Left lobe of liver (tissue), 2 donors: ENCODE measurements at regions not wholly inside any gene's neighbourhood (a gene's known extent, or its start where the extent isn't known, plus 50 kb on each side); places are given as distances from the start of the nearest gene placed in this dataset.
"Not testable (repeated sequence)": the region's sequence is repeated elsewhere in the genome, so short reads cannot be mapped to it uniquely, and the experiment has no call there.

Source experiments
- ATAC-seq: fragments of 200-7000 bp; cut with Tn5 transposase; one replicate; pipeline ENCODE4 v1.9.1; 2020; ENCODE audit warnings: mild to moderate bottlenecking, moderate library complexity
- DNase-seq: peaks from one replicate; pipeline ENCODE4 v3.0.0-alpha.2; 2020; ENCODE audit warnings: low spot score
- donor health status: DM: no; HTN: no; CAD: no; lungs with moderate emphysema.
- donor health status: DM: no; HTN: yes; CAD: no.

DNA sequence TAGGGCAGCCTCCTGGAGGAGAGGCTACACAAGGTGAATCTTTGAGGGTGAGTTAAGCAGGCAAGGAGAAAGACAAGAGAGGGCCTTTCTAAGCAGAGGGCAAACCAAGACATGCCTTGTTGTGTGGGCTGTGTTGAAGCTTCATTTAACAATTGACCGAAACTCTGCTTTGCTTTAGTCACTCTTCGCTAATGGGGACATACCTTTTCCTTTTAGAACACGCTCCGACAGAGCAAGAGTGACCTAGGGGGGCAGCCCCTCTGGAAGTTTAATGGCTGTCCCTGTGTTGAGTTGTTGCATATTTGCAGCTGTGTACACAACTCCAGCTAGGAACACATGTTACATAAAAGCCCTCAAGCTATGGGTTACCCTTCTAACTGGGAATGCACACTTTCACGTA is 218.1 kb upstream of the WWC1 start:
- DNase-seq = no peak

DNA sequence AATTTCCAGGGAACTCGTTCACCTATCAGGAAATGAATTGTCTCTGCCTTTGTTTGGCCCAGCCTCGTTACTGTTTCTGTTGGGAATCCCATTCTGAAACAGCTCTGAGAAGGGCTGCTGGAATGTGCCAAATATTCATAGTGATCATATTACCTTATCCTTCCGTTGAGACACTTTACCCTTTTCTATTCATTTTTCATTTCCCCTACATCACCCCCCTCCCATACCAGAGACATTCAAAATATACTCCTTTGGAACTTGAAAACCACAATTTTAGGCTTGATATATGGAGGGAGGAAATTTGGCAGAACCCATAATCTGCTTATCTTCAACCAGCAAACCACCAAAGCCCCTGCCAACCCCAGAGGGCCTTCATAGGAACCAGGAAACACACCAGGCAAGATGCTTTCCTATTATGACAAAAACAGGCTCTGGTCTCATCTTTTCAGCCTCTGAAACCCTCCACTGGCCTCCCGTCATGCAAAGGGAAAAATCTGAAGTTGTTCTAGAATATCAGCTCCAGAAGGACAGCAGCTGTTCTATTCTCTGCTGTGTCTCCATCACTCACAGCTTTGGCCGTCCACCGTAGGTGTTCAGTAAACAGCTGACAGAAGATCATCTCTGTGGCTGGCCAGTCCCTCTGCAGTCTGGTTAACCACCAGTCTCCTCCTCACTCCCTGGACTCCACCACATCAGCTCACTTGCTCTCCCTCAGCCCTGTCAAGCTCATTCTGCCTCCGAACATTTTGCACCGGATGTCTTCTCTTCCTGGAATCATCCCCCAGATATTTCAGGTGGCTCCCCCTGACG is 217.2 kb upstream of the WWC1 start:
- no peak for DNase-seq
- ATAC-seq = no peak

More for the DNA sequence above, 218.1 kb upstream of the WWC1 start:
- no peak for ATAC-seq

DNA sequence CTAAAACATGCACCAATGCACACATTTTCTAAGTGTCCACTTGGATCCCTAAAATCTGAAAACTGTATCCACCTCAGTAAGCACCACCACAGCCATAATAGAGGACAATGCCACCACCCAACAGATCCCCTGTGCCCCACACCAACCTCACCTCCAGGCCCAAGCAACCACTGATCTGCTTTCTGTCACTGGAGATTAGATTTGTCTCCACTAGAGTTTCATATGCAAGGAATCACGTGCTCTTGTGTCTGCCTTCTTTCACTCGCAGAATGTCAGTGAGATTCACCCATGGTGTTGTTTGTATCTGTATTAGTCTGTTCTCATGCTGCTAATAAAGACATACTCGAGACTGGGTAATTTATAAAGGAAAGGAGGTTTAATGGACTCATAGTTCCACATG is 216.1 kb upstream of the WWC1 start:
- DNase-seq (no peak), ATAC-seq (no peak)

DNA sequence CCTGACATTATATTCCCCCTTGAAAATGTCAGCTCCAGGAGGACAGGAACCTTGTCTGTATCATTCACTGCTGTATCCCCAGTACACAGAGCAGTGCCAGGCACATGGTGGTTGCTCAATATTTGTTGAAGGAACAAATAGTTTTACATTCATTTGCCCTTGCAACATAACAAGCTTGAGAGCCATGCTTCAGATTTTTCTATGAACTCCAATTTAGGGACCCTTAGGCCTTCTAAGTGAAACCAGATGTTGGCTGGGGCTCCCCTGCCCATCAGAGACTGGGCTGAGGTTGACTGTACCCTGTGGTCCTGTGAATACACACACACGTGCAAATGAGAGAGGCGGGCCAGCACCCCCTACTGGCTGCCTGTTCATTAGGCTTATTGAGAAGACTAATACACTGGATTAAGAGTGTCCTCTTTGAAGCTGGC is 214.9 kb upstream of the WWC1 start:
- peak; percentile 48 for DNase-seq
- peak; percentile 86 for ATAC-seq

DNA sequence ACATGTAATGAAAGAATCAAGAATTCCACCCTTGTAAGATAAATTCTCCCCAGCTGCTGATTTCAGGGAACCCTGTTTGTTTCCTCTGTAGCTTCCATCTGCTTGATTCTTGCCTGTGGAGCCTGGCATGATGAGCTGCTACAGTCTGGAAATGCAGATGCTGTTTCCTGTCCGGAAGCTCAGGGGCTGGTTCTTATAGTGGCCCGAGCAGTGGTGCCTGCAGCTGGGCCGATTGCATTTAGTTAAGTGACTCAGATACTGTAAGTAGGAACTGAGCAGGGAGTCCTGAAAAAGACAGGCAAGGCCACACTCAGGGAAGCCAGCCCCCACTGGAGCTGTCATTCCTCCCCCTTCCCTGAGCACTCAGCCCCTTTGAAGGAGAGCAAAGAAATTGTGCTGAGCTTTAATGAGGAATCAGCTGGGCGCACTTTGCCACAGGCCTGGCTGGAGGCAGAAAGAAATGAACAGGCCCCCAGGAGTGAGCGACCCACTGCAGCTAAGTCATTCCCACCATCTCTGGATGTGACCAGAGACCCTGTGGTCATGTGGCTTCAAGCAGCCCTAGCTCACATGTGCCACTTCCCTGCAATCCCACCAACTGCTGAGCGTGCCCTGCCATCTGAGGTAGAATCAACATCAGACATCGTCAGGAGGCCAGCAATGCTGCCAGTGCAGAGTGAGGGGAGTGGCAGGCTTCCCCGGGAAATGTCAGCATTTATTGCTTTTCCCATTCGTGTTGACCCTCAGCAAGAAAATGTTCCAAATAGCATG is 206.0 kb upstream of the WWC1 start:
- ATAC-seq = no peak
- DNase-seq = no peak

DNA sequence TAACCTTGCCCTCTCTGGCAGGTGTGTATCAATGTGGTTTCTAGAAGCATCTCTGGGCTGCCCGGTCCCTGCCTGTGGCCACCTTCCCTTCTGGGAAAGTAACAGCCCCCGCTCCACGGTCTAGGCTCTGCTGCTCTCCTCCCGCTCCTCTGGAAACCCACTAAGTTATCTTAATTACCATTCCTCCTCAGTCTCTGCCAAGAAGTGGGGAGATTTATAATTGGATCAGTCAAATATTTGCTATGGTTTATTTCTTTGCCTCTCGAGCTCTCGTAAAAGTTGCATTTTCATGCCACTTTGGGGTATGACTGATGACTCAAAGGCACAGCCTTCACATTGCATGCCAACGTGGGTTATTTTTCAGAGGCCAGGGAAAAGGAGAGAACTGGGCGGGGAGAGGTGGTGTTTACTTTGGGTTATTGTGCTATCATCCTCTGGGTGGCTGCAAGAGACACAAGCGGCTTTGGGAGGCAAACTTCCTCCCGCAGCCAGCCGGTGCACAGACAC is 205.3 kb upstream of the WWC1 start:
- ATAC-seq = peak; percentile 84
- DNase-seq = no peak

DNA sequence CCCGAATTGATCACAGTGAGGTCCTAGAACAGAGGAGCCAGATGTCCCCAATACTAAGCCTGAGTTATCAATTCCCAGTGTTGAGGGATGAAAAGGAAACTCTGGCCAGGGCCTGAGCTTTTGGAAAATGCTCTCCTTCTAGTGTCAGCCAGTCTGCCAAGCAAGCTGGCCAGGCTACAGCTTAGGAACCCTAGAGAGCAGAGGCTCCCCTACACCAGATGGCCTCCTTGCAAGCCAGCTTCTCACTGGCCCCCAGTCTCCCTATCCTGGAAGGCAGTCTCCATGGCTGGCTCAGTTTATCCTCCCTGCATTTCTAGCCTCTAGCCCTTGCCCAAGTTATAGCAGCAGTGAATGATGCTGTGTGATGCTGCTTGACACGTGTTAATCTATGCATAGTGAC is 204.7 kb upstream of the WWC1 start:
- ATAC-seq (no peak), DNase-seq (no peak)

DNA sequence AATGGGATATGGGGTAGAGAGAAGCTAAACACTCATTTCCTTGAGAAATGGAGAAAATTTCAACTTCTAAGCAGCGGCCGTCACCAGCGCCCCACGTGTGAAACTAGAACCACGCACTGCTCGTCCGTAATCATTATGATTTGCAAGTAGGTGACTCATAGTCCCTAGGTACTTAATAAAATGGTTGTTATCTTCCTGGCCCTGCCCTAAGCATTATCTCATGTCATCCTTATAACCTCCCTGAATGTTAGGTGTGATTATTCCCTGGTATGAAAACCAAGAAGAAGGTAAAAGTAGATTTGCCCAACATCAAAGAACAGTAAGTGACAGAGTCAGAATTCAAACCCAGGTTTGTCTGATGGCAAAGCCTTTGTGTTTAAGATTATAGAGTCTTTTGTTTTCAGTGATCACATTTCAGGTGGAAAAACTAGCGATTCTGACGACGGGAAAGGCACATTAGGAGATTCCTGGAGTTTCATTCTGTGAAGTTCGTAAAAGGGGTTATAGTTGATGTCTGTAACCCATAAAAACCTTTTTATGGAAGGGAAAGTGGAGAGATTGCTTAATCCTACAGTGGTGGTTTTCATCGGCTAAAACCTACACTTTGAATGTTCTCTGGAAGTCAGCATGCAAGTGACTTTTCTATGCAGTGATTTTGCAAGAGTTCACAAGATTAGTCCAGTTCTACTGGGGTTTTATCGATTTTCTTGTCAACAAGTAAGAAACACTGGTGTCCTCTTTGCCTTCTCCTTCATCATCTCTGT is 202.9 kb upstream of the WWC1 start:
- DNase-seq (no peak), ATAC-seq (peak; percentile 62)

DNA sequence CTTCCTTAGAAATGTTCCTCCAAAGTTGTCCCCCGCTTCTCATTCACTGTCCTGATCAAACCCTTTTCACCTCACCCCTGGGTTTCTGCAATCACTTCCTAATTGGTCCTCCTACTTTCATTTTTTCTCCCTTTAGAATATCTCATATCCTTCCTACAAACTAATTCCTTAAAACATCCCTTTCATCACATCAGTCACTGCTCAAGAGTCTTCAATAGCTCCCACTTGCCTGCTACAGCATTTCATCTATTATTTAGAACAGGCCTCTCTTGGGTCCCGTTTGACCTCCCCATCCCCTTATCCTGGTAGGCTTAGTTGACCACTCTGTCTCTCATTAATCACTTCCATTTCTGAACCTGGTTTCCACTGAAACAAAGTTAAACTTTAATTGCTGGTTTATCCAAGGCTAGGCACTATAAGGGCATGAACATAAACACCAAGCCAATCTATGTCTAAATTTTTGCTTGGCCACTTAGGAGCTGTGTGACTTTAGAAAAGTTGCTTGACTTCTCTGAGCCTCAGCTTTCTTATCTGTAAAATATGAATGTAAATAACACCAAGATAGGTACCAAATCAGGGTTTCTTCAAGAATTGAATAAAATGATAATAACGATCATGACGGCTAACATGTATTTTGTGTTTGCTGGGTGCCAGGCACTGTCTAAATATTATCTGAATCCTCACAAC is 202.1 kb upstream of the WWC1 start:
- DNase-seq (no peak), ATAC-seq (no peak)

DNA sequence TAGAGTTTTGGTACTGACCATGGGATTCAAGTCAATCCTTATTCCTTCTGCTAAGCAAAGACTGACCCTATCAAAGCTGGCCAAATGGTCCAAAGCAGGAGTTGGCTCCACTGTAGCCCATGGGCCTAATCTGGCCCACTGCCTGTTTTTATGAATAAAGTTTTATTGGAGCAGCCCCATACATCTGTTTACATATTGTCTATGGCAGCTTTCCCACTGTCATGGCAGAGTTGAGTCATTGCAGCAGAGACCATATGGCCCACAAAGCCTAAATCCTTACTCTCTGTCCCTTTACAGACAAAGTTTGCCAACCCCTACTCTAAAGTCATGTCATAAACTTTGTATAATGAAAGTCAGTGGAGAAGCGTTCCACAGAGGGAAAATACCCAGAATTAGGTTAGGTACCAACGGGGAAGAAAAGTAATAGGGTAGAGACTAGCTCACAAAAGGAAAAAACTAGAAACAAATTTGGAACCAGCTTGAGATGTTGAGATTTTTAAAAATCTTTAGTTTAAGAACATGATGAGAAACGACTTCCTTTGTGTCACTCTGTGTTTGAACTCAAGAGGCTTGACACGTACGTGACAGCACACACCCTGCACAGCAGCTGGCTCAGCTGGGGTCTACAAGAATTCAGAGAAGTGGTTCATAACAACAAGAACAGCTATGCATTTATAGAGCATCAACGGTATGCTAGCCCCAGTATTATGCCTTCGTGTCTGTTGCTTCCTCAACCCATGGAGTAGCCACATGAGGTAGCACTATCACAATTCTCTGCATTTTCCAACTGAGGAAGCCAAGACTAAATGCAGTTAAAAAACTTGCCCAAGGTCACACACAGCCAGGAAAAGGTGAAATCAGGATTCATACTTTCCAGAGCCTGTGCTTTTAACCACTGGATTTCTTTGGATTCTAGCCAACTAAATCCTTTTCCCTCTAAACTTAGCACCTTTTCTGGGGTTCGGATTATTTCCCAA is 198.9 kb upstream of the WWC1 start:
- DNase-seq = no peak
- ATAC-seq = no peak

DNA sequence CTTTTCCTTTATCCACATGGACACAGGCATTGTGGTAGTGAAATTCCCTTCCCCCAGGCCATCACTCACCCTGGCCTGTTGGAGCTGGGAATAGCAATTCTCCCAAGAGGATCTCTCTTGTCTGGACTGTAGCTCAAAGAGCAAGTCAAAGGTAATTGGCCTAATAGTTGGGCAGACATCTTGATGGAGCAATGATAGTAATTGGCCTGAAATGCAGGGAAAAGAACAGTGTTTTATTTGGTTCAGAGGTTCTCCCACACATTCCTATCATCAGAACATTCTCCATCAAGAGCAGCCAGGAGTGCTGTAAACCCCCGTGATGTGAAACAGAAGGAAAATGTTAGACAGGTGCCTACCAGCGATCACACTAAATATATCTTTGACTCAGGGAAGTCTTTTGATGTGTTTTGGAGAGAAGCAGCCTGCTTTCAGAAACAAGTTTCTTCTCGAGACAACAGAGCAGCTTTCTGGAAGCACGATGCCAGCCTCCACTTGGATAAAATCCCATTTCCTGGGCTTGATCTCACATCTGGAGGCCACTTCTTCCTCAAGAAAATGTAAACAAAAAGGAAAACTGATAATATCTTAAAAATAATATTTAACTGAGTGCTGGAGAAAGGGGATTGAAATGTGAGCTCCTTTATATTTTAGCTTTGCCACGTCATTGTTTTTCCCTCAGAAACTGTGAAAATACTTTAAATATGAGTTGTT is 198.1 kb upstream of the WWC1 start:
- ATAC-seq = no peak
- no peak for DNase-seq

DNA sequence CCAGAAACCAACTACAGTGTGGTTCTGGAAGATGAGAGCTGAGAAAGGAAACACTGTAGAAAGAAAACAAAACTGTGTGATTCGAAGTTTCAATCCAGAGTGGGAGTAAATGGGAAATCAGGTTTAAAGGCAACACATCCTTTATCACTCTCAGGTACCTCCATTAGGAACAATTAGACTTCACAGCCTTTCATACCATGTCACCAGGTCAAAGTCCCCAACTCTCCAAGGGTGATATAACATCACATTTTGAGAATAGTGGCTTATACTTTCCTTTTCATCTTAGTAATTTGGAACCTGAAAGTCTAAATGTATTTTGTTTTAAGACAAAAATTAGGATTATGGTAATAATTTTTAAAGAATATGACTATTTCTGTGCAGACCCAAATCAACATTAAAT is 194.9 kb upstream of the WWC1 start:
- ATAC-seq = no peak

DNA sequence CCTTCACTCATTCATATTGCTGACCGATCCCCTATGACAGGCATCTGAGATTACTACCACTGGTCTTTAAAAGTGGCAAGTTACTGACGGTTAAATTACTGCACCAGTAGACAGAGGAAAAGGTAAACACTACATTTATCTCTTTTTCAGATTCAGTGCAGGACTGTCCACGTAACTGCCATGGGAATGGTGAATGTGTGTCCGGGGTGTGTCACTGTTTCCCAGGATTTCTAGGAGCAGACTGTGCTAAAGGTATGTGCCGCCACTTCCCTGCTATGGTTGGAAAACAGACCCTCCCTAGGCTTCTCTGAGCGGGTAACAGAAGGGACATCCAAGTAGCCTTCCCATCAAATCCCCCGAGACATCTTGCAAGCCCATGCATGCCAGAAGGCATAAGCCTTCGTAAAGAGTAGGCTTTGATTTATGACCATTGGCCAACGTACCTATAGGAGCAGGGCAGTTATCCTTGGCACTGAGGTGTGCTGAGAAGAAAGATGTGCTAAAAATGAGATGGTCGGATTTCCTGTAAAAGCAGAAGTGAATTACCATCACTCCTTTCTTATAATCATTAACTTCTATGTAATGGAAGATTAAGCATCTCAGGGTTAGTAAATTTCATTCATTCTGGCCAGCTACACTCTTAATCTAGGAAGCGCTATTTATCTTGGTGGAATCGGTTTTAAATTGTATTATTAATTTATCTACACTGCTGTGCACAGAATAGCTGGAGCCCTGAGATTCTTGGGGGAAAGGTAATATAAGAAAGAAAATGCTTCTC is 193.4 kb upstream of the WWC1 start:
- no peak for DNase-seq
- no peak for ATAC-seq

More for the DNA sequence above, 194.9 kb upstream of the WWC1 start:
- DNase-seq = no peak

DNA sequence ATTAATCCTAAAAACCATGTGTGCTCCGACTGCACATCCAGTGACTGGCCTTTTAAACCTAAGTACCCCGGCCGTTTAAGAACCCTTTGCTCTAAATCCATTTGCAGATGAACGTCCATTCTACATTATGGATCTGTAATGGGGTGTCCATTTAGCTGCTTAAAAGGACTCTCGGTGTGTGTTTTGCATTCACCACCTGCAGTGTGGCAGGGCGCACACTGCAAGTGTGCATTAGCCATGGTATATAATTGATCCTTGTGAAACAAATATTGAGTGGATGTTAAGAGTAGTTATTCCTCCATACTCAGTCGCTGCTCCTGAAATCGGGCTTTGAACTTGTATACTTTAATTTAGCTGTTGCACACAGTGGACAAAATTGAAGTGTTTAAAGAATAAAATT is 190.1 kb upstream of the WWC1 start:
- ATAC-seq = no peak

DNA sequence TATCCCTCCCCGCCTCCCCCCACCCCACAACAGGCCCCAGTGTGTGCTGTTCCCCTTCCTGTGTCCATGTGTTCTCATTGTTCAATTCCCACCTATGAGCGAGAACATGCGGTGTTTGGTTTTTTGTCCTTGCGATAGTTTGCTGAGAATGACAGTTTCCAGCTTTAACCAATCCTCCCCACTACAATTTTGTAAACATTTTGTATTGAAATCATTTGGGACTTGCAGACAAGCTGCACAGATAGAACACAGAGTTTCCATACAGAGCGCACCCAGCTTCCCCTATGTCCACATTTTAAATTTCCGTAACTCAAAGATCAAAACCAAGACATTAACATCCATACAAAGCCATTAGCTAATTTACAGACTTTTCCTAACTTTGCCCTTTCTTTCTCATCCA is 188.4 kb upstream of the WWC1 start:
- DNase-seq, ATAC-seq: not testable (repeated sequence)

More for the DNA sequence above, 190.1 kb upstream of the WWC1 start:
- DNase-seq = no peak

DNA sequence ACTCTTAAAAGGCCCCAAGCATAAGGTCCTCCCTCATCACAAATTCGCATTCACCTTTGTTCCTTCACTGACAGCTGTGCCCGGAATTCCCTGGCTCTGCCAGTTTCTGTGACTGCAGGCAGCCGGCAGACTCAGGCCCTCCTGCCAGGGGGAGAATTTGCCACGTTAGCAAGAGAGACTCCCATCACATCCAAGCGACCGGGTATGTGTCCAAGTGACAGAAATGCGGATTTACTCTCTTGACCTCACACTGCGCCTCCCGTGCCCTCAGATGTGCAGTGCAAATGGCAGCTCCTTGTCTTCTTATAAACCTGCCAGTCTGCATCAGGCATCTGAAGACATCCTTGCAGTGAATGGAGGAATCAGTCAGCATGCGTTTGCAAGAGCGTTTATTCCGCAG is 187.1 kb upstream of the WWC1 start:
- no peak for DNase-seq

DNA sequence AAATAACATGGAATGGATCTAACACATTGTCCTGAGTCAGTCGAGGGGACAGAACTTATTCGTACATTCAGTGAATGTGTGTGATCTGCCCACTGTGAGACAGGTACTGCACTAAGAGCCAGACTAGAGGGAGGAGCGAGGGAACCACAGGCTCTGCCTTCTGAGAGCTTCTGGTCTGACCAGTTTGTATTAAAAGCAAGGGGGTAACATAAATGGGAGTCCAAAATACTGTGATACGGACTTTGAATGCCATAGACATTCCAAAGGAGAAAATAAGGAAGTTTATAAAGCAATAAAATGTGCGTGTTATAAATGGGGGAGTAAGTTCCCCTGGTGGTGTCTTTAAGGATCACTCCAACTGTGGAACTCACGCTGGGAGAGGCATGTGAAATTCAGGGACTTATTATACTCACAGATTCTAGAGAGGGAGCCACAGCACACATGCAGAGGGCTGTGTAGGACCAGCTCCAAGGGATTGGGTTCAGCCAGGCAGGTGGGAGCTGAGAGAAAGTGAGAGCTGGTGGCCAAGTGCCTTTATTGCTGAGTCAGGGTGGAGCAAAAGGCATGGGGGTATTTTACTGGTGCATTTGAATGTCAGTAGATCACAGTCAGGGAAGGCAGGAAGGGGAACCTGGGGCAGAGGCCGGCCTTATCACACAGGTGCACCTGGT is 186.5 kb upstream of the WWC1 start:
- no peak for DNase-seq
- ATAC-seq = no peak

More for the DNA sequence above, 187.1 kb upstream of the WWC1 start:
- ATAC-seq = no peak
